Retinal pigment epithelial cell (primary cell): ENCODE measurements at regions not wholly inside any gene's neighbourhood (a gene's known extent, or its start where the extent isn't known, plus 50 kb on each side); places are given as distances from the start of the nearest gene placed in this dataset.
"Not testable (repeated sequence)": the region's sequence is repeated elsewhere in the genome, so short reads cannot be mapped to it uniquely, and the experiment has no call there.

Experiments used
- DNase-seq: peaks from one replicate; pipeline ENCODE4 v3.0.0-alpha.2; 2010; ENCODE audit warnings: low read depth
- H3K4me3 ChIP-seq: 2 replicates; pipeline ENCODE4 v1.5.1; 2011; ENCODE audit warnings: mild to moderate bottlenecking, low read length, control low read depth, moderate library complexity
- TF ChIP-seq, protein P1 (sequence below): conservative IDR thresholded peaks from 2 replicates; pipeline ENCODE4 v1.5.1; 2011; ENCODE audit warnings: low read depth, low read length, control low read depth, inconsistent platforms

DNA sequence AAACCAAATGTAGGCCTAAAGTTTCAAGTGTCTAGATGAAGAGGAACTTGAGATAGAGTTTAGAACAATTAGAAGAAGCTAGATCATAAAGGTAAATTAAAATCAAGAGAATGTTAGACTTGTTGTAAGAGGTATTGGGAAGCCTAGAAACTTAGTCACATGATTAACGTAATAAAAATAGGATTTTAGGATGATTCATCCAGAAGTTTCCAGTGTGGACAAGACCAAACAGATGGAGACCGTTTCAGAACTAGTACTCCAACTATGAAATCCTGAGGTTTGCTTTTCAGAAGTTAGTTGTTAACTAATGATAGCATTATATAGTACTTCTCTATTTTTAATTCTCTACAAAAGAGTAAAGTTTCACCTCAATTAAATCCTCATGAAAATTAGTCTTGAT lies 104.9 kb downstream of the MZT1 start:
- TF ChIP-seq, protein P1, sequence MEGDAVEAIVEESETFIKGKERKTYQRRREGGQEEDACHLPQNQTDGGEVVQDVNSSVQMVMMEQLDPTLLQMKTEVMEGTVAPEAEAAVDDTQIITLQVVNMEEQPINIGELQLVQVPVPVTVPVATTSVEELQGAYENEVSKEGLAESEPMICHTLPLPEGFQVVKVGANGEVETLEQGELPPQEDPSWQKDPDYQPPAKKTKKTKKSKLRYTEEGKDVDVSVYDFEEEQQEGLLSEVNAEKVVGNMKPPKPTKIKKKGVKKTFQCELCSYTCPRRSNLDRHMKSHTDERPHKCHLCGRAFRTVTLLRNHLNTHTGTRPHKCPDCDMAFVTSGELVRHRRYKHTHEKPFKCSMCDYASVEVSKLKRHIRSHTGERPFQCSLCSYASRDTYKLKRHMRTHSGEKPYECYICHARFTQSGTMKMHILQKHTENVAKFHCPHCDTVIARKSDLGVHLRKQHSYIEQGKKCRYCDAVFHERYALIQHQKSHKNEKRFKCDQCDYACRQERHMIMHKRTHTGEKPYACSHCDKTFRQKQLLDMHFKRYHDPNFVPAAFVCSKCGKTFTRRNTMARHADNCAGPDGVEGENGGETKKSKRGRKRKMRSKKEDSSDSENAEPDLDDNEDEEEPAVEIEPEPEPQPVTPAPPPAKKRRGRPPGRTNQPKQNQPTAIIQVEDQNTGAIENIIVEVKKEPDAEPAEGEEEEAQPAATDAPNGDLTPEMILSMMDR: no peak
- DNase-seq: no peak
- no peak overlapping the region for H3K4me3 ChIP-seq

DNA sequence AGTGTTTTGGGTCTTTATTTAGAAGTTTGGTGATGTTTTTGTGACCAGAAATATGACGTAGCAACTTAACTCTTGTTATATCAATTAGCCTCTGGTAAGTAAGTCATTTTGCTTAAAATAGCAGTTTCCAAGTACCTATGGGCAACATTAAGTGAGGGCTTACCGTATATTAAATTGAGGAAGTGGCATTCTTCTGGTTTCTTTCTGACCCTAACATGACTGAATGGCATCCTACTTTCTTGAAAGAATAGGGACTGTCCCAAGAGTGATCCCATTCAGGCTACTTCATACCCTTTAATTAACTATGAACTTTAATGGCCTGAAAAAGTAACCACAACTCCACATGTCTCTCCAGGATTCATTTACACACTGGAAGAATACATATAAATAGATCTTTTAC lies 106.6 kb downstream of the MZT1 start:
- TF ChIP-seq, protein P1: no peak

DNA sequence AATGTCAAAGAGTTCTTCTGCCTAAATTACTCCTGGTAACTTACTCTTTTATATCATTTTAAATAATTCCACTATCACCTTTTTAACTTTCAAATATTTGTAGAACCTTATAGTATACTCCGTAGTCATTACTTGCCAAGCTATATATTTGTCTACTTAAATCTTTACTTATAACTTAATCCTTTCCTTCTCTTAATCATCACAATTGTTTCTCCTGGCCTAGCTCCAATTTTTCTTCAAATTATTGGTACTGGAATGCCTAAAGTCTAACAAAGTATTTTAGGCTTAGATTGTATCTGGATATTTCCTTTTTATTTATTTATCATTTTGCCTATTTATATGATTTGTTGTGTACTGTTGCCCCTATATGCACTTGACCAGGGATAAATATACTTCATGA lies 109.5 kb downstream of the MZT1 start:
- TF ChIP-seq, protein P1: no peak
- H3K4me3 ChIP-seq: no peak overlapping the region
- DNase-seq: peak; percentile 62

More for the DNA sequence above, 106.6 kb downstream of the MZT1 start:
- no peak overlapping the region for H3K4me3 ChIP-seq
- DNase-seq: no peak

DNA sequence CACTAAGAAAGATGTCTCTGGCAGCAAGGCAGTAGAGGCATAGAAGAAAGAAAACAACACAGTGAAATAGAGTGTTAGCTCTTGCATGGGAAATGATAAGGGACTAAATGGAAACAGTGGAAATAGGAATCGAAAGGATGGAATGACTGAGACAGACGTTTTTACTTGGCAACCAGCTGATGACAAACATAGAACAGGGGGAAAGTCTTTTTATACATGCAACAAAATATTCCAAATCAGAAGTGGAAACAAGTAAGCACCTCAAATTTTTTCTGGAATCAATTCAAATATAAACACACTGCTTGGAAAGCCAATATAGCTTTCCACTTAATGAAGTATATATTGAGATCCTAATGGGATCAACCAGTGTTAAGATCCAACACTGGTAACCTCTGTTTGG lies 110.2 kb downstream of the MZT1 start:
- DNase-seq: no peak
- TF ChIP-seq, protein P1: no peak

DNA sequence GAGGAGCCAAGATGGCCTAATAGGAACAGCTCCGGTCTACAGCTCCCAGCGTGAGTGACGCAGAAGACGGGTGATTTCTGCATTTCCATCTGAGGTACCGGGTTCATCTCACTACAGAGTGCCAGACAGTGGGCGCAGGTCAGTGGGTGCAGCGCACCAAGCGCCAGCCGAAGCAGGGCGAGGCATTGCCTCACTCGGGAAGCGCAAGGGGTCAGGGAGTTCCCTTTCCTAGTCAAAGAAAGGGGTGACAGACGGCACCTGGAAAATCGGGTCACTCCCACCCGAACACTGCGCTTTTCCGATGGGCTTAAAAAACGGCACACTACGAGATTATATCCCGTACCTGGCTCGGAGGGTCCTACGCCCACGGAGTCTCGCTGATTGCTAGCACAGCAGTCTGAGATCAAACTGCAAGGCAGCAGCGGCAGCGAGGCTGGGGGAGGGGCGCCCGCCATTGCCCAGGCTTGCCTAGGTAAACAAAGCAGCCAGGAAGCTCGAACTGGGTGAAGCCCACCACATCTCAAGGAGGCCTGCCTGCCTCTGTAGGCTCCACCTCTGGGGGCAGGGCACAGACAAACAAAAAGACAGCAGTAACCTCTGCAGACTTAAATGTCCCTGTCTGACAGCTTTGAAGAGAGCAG lies 117.1 kb downstream of the MZT1 start:
- not testable (repeated sequence) for DNase-seq, H3K4me3 ChIP-seq

More for the DNA sequence above, 110.2 kb downstream of the MZT1 start:
- no peak overlapping the region for H3K4me3 ChIP-seq

DNA sequence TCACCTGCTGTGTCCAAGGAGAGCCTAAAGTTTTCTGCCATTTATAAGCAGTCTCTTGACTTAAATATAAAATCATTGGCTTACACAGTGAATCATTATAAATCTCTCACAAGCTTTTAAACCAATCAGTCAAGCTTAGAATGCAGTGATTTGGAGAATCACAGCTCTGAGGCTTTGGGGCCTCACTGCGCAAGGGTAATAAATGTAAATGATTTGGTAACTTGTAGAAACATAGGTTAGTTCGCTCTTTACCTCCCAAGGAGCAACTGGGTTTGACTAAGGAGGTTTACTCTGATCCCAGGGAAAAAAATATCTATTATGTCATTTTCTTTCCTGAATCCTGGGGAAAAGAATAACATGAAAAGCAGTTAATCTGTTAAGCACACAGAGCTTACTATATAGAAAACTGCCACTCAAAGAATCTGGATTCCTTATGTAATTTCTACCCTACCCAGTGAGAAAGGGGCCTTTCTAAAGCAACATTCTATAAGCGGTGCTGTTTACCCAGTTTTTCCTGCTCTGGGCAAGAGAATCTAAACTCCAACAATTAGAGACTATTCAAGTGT lies 128.2 kb downstream of the MZT1 start:
- TF ChIP-seq, protein P1: no peak
- H3K4me3 ChIP-seq: no peak overlapping the region
- DNase-seq: no peak

DNA sequence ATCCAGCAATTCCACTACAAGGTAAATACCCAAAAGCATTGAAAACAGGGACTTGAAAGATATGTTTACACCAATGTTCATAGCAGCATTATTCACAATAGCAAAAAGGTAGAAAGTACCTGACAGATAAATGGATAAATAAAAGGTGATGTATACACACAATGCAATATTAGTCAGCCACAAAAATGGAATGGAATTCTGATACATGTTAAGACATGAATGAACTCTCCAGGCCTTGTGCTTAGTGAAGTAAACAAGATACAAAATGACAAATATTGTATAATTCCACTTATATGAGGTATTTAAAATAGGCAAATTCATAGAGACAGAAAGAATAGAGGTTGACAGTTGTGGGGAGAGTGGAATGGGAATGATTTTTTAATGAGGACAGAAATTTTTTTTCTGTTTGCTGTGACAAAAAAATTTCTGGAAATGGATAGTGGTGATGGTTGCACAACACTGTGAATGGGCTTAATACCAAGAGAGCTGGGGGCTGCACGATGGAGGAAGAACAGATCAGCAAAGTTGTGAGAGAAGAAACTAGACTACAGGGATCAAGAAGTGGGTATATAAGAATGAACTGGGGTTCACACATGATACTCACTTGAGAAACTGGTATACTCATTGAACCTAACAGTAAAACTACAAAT lies 137.2 kb downstream of the MZT1 start:
- TF ChIP-seq, protein P1: no peak
- no peak overlapping the region for H3K4me3 ChIP-seq
- peak; percentile 36 for DNase-seq
